Right forelimb (tissue), 1 donor: ENCODE measurements at regions not wholly inside any gene's neighbourhood (a gene's known extent, or its start where the extent isn't known, plus 50 kb on each side); places are given as distances from the start of the nearest gene placed in this dataset.

Experiments
- DNase-seq: peaks from one replicate; pipeline ENCODE4 v3.0.0-alpha.2; 2018

DNA sequence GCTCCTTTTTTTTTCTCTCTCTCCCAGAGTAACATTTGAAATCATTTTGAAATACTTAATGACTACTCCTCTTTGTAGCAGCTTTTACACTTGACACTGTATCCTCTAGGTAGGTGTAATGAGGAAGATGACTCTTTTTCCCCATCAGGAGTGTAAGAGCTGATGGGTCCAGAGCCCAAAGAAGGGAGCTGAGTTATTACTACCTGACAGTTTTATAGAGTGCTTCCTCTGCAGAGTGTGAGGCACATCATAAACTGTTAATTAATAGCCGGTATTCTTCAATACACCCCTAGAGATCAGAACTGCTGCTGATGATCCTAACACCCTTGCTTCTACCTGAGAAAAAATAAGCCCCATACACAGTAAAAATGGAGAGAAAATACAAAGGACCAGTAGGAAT, 279.8 kb upstream of the SEMA3A start:
- no peak for DNase-seq

DNA sequence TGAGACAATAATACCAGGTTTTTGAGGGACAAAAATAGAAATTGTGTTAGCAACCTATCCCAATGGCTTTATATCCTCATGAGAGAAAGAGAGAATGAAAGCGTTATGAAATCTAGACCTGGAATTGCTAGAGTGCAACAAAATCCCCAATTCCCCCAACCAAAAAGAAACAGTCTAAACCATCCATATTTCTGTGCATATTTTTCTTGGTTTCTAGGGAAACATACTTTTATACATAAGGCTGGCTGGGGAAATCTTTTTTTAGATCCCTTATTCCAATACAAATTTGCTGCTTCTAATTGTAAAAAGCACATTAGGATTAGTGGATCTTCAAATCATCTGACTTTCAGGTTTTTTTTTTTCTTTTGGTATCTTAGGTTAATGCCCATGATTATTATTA, 277.0 kb upstream of the SEMA3A start:
- DNase-seq, result no peak

DNA sequence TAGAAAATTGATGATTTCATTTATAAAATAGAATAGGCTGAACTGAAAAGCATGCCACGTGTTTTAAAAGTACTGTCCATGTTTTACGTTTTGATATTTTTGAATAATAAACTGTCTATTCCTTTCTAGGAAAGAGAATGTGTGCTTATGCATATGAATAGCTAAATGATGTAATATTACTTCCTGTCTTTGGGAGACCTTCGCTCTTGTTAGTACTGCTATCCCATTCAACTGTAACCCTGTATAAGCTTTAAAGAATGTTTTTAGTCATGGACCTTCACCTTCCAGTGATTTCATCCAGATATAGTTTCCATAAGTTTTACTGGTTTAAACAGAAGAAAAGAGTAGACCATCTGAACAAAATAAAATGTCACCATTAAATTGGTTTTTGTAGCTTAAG, 274.4 kb upstream of the SEMA3A start:
- no peak for DNase-seq

DNA sequence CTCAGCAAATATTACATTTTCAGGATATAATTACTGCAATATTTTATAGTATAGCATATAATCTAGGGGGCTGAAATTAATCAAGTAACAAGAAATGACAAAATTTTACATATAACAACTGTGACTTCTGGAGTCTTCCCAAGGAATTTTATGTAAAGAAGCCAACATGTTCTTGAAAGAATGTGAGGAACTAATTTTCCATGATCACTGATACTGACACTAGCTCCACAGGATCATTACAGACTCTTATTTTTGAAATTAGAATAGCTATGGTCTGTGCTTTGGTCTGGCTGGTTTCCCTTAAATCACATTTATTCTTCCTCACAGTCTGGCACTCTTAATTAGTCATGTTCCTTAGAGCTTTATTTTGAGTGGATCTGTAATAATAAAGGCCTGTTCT, 267.7 kb upstream of the SEMA3A start:
- DNase-seq, result no peak

DNA sequence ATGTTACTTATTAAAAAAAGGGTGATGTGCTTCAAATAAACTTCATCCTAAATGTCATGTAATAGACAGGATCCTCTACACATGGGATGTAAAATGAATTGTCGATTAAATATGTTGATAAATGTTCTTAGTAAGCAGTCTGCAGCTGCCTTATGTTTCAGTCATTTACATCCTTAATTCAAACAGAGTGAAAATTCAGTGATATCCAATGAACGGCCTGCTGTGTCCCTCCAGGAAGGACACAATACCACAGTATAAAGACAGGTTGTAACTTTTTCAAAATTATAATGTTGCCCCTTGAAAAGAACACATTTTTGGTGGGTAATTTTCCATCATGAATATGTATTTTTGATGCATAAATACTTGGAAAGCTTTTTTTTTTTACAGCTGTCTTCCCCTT, 266.5 kb upstream of the SEMA3A start:
- no peak for DNase-seq

DNA sequence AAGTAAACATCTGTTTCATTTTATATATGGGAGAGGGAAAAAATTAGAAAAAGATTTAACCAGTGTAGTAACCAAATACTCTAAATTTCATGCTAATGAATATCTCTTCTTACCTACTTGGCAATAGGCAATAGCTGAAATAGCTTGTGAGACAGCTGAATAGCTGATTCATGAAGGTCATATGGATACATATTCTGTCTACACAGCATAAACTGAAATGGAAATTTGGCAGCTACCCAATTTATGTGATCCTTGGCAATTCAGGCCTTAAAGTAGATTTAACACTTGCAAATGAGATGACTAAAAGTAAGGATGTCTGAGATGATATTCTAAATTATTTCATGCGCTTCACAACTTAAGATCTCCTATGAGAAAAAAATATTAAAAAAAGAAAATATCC, 261.2 kb upstream of the SEMA3A start:
- no peak for DNase-seq

DNA sequence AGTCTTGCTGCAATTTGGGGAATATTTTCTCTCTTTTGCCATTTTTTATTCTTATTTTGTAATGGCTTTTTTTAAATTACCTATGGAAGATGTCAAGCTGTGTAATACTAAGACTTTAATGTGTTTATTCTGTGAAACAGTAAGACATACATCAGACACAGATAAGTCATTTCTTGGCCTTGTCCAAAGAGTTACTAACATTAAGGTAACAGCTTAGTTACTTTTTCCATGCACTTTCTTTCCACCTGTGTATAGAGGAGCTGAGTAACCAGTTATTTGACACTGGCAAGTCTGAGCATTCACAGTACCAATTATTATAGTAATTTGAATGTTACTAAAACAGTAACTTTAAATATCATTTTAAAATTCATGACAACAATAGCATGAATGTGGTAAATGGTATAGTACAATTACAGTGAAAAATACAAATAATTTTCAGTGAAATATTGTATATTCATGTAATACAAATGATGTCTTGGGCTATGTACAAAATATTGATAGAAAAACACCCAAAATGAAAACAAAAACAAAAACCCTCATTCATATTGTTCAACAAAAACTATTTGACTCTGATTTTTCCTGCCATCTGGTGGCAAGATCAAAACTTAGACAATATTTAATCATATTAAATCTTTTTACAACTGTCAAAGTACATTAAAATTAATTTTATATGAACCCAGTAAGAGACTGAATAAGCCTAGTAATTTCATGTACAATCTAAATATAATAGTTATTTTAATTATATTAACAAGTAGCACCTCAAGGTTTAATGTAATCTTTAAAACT, 259.8 kb upstream of the SEMA3A start:
- DNase-seq, result no peak

DNA sequence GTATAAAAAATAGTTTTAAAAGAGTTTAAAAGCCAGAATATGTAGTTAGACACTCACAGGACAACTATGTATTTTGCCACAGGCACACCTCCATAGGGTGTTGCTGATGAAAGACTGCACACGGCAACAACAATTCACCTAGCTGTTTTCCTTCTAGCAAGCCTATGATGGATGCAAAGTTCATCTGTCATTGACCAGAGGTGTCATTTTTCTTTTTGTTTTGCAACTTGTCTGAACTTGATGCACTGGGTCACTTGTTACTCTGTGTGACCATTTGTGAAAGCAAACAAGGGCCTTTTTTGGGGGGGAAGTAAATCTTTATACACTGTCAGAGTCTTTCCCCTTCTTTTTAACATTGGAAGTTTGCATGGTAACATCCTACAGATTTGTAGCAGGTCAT, 258.0 kb upstream of the SEMA3A start:
- no peak for DNase-seq

DNA sequence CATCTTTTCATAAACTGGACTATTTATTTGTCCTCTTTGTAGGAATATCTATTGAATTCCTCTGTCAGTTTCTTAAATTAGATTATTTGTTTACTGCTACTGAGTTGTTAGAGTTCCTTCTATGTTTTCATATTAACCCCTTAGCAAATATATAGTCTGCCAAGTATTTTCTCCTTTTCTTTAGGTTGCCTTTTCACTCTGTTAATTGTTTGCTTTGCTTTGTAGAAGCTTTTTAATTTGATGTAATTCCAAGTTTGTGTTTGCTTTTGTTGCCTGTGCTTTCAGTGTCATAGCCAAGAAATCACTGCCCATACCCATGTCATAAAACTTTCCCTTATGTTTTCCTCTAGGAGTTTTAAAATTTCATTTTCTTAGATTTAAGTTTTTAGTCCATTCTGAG, 256.2 kb upstream of the SEMA3A start:
- no peak for DNase-seq

DNA sequence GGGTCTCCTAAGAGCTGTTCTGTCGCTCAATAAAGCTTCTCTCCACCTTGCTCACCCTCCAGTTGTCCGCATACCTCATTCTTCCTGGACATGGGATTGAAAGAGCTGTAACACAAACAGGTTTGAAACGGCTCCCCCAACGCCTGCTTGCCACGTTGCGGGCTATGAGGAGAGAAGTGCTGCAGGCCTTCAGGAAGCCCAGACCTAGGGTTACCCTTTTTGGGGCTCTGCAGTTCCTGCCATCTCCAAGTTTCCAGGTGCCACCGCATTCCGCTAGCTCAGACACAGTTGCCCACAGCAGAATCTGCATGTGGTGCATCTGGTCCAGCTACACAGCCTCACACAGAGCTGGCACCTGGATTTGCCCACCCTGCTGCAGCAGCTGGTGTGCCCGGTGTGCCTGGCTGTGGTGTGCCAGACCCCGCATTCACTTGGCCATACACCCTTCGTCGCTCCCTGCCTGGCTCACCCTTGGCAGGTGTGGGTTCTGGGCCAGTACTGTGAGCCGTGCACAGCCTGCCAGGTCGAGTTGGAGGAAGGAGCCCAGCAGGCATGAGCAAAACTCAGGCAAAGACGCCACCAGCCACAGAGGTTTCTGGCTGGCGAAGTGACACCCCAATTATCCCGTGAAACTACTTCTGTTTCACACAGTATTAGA, 253.2 kb upstream of the SEMA3A start:
- DNase-seq, result no peak

DNA sequence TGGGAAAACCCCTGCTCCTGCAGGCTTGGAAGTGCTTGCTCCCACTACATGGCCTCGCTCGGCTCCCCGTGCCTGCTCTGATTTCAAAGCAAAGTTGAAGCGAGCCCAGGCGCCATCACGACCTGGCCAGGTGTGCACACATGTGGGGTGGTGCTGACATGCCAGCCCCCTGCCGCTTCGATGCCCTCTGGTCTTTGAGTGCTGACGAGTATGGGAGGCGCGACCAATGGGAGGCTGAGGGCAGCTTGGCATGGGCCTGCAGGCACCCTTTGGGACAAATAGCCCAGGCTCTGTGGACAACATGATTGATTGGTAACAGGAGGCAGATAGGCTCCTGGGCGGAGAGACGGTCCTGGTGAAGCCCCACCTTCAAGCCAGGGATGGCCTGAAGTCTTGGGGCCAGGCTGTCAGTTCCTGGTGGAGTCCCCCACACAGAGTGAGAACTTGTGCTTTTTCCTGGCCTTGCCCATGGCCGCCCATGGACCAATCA, 252.4 kb upstream of the SEMA3A start:
- DNase-seq, result no peak

DNA sequence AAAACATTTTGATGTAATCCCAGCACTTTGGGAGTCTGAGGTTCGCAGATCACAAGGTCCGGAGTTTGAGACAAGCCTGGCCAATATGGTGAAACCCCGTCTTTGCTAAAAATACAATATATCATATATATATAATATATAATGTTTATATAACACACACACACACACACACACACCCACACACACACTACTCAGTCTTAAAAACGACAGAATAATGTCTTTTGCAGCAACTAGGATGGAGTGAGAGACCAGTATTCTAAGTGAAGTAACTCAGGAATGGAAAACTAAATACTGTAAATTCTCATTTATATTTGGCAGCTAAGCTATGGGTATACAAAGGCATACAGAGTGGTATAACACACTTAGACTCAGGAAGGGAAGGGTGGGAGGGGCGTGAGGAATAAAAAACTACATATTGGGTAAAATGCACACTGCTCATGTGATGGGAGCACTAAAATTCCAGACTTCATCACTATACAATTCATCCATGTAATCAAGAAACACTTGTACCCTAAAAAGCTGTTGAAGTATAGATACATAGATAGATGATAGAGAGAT, 231.2 kb upstream of the SEMA3A start:
- no peak for DNase-seq

DNA sequence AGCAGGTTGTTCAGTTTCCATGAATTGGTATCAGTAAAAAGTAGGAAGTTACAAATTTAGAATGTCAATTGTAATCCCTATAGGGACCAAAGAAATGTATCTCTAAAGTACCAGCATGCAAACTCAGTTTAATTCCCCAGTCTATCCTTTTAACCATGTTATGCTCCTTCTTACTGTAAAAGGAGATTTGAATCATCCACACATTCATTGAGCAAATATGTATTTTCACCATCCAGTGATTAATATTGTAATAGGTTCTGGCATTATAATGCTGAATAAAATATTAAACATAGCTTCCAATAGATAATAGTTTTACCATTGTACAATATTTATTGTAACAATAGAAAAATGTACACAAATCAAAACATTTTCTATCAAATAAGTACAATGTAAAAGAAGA, 228.2 kb upstream of the SEMA3A start:
- DNase-seq, result no peak

DNA sequence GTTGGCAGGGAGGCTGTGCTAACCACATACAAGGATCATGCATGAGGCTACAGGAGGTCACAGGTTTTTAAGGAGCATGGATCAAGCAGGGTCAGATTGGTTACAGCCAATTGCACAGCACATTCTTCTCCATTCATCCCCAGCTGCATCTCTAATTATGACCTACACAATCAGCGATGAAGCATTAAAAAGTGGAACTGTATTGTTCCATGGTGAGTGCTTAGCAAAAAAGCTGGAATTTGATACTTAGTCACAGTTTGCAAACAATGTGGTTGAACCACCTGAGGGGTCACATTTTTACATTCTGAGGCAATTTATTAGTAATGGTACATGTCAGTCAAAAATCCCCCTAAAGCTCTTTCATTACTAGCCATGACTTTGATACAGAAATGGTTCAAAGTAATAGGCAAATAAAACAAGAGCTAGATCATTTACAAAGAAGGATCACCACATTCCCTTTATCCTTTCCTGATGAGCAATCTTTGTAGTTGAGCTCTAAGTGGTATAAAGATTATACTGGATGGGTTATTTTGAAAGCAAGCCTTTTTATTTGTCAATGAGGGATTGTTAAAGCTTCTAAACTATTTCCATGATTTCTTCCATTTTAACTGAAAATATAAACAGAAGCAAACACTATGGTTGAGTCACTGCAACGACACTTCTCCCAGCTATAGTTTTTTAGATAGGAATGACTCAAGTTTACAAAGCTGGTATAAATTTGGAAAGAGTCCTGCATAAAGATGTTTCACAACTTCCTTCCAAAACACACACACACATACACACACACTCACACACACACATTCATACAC, 217.8 kb upstream of the SEMA3A start:
- no peak for DNase-seq

DNA sequence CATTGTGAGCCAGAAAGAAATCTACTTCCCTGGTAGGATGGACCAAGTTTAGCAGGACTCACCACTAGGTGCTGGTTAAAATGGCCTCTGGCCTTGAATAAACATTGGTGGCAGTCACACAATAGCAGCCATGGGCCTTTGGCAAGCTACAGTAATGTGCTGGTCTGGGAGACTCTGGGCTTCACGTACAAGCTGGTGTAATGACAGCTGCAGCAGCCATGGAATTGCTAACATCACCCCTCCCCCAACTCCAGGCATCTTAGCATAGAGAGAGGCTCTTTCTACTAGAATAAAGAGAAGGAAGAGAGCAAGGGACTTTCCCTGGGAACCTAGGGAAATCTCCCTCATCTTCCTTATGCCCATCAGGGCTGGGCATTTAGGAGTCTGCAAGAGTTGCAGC, 205.1 kb upstream of the SEMA3A start:
- no peak for DNase-seq

DNA sequence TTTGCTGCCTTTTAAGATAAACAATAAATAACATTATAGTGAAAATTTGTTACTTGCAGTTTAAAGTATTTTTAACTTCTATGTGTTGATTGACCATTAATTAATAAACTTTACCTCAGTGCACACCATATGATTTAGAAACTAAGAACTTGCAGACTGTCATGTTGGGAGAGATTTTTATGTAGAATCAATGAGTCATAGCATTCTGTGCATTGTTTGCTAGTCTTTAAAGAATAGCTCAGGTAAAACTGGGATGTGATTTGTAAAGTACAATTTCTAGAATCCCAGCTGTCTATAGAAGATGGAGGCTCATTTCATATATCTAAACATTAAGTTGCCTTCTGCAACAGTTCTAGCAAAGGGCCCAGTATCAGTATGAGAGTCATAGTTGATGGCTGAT, 199.6 kb upstream of the SEMA3A start:
- no peak for DNase-seq

DNA sequence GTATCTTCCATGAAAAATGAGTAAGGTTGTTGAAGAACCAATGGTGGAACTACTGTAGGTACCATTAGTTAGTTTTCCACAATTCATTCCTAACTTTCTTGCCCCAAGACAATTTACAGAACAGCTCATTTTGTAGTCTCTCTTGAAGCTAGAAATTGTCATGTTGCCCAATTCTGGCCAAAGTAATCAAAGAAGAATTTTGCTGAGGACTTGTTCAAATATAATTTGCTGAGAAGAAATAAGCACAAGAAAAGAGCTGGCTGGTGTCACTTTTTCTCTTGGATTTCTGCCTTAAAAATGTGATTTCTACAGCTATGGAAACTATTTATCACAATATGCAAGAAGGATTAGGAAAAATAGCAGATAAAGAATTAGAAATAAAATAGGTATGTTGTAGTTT, 199.2 kb upstream of the SEMA3A start:
- no peak for DNase-seq

DNA sequence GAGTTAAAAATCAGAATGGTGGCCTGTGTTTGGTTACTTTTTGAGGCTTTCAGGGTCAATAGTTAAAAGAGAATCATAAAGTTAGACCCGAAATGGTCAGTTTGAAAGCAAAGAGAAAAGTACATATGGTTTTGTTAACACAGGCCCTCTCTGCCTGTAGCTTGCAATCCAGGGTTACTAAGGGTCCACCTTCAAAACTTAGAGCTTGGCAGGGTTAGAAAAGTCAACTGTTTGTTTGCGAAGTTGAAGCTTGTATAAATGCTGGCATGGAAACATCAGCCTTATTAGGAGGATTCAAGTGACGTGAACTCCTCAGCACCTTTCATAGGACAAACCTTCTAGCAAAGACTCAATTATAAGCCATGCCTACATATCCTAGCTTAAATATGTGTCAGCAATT, 196.3 kb upstream of the SEMA3A start:
- DNase-seq, result no peak

DNA sequence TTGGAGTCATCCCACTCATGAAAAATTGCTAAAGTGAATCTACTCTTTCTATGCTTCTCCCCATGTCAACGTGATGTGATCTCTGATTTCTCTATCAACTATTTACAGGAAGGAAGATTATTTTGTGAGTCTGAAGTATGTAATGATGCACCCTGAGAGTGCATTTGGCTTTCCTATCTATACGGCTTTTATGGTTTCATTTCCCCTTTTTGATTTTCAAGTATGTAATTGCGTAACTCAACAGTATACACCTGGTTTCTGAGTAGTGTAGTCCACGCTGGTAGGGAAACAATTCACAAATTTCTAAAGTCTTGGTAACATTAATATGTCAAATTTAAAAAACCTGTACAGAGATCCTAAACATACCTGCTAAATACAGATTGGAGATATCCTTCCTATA, 194.7 kb upstream of the SEMA3A start:
- no peak for DNase-seq

DNA sequence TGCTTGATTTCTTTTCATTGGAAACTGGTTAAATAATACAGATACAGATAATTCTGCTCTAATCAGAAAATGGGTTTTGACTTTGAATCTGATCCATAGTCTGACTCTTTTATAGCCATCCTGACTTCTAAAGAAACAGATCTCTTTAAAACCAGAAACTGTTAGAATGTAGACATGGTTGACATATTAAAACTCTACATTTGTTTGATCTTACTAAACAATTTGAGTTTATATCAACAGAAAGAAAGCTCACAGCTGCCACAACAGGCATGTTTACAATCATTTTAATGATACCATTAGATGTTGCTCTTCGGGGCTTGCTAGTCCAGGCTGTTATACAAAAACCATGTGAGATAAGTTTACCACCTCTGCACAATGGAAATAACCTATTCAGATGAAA, 193.0 kb upstream of the SEMA3A start:
- no peak for DNase-seq

DNA sequence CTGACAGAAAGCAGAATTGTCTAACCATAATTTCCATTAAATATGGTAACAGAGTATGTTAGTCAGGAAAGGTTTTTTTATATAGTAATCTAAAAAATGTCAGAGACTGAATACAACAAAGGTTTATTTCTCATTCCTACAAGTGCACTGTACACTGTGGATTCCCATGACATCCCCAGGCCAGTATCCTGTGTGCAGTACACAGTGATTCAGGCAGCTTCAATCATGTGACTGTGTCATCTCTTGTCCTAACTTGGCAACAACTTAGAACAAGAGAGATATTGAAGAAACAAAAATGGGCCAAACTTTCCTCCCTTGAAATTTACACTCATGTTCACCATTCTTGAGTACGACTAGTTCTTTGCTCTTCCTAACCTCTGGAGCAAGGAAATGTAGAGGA, 189.8 kb upstream of the SEMA3A start:
- DNase-seq, result no peak

DNA sequence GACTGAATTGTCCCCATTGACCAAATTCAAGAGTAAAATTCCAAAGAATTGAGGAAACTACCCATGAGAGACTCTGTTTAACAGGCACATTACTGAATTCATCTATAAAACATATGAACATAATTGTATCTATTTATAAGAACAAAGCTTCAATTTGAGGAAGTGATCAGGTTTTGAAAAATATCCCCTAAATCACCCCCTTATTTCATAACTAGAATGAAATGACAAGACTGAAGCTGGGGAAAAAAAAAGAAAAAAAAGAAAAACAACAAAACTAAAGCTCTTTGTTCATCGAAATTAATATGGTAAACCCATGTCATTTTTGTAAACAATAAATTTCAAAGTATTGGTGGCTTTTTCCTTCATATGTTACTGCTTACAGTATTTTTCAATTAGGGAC, 184.9 kb upstream of the SEMA3A start:
- no peak for DNase-seq

DNA sequence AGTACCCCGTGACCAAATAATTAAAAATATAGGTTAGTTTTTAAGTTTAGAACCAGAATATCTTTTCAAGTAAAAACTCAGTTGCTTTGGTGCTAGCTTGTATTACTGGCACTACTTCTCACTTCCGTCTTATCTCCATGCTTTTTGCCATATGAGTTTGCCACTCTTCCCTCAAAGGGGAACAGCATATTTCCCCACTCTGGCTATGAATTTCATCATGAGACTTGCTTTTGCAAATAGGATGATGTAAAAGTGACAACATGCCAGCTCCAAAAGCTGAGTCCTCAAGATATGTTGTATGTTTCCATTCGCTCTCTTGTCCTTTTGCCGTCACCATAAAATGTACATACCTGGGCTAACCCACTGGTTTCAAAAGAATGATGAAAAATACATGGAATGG, 178.1 kb upstream of the SEMA3A start:
- DNase-seq, result no peak
